Activated T-cell treated with anti-CD3 and anti-CD28 coated beads for 24 hours (primary cell): ENCODE measurements at regions not wholly inside any gene's neighbourhood (a gene's known extent, or its start where the extent isn't known, plus 50 kb on each side); places are given as distances from the start of the nearest gene placed in this dataset.
"Not testable (repeated sequence)": the region's sequence is repeated elsewhere in the genome, so short reads cannot be mapped to it uniquely, and the experiment has no call there.

Experiments
- DNase-seq: peaks from one replicate; pipeline ENCODE4 v3.0.0-alpha.2; 2020; ENCODE audit warnings: low read depth

DNA sequence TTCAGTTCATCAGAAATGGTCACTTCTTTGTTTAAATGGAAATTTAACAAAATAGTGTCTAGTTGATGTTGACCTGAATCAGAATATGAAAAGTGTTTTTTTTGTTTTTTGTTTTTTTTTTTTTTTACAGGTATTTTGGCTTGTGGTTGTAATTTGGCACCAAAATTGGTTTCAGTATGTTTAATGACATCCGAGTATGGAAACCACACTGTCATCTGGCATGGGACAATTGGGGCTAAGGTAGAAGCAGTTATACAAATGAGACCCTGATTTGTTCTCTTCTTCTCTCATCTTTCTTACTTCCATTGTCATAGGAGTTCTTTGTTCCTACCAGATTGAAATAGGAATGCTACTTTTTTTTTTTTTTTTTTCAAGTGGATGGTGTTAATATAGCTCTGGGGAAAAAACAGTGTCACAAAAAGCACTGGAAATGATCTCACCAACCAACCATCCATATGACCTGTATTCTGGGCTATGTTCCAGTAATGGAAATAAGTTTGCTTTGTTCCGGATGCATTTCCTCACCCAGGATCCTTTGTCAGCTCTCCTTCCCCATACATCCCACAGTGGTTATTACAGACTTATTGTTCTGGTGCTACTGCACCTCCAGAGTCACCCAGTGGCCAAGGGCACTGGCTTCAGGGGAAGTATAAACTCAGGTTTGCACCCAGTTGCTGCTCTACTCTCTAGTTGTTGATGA, 95.8 kb downstream of the ATXN3L start:
- DNase-seq, result no peak

DNA sequence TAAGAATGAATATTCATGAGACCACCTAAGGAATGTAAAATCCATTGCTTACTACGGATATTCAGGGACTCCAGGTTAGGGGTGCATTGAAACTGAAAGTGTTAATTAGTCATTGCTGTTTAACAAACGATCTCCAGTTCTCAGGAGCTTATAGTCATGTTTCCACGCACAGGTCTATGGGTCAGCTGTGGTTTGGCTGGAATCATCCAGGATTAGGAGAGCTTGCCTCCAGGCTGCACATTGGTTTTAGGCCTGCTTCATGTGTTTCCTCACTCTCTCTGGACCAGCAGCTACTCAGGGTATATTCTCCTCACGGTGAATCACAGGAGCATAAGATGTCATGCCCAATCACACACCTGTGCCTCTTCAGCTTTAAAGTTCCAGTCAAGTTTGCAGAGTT, 98.9 kb downstream of the ATXN3L start:
- no peak for DNase-seq

DNA sequence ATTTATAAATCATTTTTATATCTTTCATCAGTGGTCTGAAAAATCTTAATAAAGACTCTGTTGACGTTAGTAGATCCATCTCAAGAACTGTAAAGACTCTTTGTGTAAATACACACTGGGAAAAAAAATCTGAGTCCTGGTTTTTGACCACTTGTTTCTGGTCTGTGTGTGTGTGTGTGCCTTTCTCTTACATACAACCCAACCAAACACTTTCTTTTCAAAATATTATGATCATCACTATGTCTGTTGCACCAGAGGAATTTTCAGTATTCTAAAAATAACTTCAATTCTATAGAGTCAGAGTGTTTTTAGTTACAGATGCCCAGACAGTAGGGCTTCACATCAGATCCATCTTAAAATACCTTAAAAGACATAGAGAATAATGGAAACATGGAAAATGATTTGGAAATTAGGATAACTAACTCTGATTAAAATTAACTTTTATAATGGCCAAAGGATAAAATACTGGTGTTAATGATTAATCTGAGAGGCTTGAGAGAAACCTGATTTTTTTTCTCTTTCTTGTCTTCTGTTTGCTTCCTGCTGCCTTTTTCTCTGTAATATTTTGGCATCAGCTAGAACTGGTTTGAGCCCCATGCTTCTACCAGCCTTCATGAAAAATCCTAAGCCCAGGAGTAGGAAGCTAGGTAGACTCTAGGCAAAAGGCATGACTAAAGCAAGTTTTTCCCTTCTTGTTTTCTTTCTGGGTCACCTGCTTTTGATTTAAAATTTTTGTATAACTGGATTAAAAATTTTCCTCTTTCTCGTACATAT, 99.7 kb downstream of the ATXN3L start:
- DNase-seq, result no peak

DNA sequence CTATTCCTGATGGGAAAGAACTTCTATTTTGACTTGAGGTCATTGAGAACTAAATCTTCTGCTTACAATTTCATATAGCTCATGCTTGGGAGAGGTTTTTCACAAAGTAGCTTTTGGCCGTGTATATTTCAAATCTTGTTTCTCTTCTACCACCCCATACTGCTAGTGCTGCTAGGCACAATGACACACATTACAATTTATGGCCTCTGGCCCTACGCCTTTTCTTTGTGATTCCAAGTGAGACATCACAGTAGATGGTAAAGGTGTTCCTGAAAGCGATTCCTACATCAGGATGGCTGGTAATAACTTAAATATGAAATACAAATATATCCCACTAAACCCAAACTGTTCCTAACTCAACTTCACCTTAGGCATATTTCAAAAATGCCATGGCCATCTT, 101.1 kb downstream of the ATXN3L start:
- no peak for DNase-seq

DNA sequence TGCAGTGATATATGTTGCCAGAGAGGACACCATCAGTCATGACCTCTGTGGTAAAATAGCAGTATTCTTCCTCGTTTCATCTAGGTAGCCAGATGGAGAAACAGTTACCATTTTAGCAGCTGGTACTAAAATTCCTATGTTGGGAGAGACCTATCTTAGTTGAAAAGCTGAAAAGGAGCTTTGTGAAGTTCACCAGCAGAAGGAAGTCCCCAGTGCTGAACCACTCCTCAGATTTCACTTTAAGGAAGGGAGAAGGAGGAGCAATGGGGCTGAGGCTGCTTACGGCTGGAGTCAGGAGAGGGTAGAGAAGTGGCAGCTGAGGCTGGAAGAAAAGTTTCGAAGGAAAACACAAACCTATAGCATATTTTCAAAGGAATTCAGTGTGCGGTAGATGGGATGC, 103.7 kb downstream of the ATXN3L start:
- no peak for DNase-seq

DNA sequence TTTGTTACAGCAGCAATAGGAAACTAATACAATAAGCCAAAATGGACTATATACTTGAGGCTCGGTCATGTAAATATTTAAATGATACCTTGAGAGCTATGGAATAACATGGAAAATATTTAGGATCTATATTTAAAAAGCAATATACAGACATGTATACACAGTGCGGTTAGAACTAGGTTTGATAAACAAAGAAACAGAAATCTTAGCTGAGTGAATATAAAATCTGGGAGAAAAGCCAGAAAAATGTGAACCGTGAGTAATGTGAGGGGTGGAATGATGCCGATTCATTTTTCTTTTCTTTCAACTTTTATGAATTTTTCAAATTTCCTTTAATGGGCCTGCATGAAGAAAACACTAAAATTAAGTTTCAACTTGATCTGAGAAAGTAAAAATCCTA, 104.1 kb downstream of the ATXN3L start:
- no peak for DNase-seq

DNA sequence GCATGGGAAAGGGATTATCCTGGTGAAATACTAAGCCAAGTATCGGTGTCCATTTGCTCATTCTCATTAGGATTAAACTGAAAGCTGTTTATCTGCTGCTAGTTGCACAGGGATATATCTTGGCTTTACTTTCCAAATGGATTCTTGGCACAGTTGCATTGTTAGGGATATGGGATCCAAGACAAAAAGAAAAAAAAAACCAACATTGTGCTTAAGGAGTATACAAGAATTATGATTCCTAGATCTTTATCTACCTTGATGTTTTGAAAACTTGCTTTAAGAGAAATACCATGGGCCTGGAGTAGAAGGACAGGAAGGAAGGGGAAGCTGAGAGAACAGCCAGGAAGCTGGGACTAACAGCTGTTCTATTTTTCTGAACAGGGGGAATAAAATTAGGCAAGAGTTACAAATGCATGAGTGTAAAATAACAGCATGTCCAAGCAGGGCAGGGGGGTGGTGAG, 107.6 kb downstream of the ATXN3L start:
- no peak for DNase-seq

DNA sequence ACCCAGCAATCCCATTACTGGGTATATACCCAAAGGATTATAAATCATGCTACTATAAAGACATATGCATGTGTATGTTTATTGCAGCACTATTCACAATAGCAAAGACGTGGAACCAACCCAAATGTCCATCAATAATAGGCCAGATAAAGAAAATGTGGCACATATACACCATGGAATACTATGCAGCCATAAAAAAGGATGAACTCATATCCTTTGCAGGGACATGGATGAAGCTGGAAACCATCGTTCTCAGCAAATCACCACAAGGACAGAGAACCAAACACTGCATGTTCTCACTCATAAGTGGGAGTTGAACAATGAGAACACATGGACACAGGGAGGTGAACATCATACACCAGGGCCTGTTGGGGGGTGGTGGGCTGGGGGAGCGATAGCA, 109.7 kb downstream of the ATXN3L start:
- not testable (repeated sequence) for DNase-seq

DNA sequence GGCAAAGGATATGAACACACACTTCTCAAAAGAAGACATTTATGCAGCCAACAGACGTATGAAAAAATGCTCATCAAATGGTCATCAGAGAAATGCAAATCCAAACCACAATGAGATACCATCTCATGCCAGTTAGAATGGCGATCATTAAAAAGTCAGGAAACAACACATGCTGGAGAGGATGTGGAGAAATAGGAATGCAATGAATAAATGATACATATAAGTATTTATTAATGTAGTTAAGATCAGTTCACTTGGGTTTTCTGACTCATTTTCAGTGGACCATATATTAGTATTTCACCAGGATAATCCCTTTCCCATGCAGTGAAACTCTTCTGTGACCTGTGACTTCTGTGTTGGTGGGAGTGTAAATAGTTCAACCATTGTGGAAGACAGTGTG, 110.1 kb downstream of the ATXN3L start:
- not testable (repeated sequence) for DNase-seq

DNA sequence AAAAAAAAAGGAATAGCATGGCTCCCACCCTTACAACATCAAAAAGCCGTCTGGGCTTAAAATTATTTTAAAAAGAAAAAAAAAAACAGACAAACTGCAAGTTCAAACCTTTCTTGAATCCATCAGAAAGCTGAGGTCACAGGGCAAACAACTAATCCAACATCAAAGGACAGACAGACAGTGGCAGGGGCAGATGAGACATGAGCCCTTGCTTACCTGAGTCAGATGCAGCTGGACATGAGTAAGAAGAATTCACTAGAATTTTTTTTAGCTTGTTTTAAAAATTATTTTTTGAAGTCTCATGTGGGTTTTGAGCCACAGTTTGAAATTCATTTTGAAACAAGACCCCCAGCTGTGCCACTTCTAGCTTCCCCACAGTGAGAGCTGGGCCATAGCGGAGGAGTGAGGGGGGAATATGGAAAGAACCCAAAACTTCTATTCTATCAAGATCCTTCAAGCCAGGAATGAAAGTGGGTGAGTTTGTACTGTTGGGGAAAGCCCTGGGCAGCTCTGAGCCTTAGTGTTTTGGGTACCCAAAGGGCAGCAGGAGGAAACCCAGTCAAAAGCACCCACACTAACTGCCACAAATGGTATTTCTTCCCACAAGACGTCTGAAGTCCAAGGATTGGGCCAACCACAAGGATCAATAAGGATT, 111.4 kb downstream of the ATXN3L start:
- DNase-seq, result no peak

DNA sequence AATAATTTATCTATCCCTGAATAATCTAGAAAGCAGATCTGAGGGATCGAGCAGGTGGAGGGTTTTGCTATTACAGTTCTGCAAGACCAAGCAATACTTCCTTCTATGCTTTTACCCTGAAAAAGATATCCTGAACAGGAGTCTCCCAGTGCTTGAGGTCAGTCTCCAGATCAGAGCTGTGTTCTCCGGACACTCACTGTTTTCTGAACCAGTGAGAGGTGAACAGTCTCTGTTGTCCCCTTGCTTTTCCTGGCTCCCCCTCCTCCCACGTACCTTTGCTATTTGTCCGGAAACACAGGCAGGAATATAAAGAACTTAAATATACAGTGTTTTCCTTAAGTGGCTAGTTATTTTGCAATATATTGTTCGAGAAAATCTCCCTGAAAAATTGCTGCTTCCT, 116.6 kb downstream of the ATXN3L start:
- DNase-seq, result no peak

DNA sequence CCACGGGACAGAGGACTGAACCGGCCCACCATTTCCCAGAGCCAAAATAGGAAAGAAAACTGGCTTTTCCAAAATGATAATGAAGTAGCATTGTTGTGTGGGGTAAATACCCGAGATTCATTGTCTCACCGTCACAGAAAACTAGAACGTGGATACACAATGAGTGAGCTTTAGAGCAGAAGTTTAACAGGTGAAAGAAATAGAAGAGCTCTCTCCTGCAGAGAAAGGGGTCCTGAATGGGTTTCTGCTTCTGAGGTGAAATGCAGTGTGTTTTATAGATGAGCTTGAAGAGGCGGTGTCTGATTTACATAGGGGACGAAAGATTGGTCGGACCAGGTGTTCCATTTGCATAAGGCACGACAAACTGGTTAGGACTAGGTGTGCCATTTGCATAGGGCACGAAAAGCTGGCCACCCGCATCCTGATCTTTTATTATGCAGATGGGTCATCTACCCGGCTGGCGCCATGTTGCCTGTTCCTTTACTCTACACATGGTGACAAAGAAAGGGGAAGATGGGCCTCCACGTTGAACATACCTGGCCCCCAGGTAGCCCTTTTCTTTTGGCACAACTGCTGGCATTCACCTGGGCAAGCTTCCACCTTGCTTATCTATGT, 118.1 kb downstream of the ATXN3L start:
- no peak for DNase-seq

DNA sequence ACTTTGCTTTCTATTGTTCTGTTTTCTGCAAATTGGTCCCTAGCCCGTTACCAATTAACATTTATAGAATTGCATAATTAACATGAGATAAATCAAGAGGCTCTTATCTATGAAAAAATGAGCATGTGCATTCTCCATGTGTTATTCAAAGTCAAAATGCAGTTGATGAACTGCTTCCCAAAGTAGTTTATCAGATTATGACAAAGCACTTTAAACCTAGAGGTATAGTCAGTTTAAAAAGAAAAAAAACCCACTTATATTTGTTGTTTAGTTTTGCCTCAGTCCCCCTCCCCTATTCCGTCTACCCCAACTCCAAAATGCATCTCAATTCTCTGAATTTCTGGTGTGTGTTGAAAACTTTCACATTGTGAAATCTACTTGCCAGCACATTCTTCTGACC, 119.5 kb downstream of the ATXN3L start:
- DNase-seq, result no peak

DNA sequence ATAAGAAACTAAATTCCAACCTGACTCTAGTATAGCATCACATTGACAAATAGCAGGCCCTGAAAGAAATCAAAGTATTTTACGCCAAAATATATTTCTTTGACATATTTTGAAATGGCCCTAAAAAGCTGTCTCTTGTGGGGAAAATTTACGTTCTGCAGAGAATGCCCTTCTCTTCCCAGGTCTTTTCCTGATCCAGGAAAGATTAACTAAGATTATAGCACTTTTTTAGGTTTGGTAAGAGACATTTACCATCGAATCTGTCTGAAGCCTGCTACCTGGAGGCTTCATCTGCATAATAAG, 121.1 kb downstream of the ATXN3L start:
- DNase-seq, result no peak

DNA sequence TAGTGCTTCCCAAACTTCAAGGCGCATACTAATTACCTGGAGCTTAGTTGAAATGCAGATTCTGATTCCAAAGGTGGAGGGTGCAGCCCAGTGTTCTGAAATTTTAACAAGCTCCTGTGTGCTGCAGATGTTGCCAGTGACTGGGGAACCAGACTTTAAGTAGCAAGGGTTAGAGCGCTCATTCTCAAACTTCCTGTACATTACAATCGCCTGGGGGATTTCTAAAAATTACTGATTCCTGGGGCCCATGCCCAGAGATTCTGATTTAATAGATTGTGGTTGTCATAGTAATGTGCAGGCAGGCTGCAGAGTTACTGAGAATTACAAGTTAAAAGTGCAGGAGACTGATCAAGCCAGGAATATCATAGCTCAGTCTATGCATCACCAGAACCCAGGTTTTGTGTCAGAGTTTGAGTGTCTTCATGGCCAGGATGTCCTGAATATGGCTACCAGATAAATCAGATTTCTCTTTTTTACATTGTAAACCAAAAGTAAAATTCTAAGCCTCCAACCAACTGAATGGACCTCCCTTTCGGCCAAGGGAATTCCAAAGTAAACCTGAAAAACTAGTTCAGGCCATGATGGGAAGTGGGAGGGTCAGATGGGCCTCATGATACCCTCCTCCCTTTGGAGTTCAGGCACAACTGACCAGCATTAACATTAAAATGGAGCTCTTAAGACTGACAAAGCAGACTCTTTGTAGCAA, 121.6 kb downstream of the ATXN3L start:
- no peak for DNase-seq

DNA sequence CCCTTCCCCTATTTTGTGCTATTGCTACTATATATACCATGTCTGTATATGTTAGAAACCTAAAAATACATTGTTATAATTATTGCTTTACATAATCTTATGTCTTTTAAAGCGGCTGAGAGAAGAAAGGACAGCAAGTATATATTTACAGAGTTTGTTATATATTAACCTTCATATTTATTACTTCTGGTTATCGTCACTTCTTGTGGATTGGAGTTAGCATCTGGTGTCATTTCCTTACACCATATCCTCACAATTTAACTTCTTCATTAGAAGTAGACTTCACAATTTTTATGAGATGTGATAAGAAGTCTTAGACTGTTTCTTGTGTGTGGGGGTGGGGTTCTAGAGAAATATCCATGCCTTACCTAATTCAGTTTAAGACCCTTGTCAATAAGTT, 123.1 kb downstream of the ATXN3L start:
- DNase-seq, result no peak

DNA sequence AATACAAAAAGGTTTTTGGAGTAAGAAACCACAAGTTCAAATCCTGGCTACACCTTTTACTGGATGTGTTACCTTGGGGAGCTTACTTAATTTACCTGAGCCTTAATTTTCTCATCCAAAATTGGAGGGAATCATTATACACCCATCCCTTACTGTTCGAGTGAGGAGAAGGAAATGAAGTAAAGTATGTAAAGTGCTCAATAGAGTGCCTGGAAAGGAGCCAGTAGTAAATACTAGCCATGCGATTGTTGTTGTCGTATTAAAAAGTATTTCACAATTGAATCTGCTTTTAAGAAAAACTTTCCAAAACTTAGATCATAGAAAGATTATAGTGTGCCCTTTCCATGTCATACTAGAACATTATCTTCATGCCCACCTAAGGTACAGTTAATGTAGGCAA, 124.5 kb downstream of the ATXN3L start:
- DNase-seq, result no peak

DNA sequence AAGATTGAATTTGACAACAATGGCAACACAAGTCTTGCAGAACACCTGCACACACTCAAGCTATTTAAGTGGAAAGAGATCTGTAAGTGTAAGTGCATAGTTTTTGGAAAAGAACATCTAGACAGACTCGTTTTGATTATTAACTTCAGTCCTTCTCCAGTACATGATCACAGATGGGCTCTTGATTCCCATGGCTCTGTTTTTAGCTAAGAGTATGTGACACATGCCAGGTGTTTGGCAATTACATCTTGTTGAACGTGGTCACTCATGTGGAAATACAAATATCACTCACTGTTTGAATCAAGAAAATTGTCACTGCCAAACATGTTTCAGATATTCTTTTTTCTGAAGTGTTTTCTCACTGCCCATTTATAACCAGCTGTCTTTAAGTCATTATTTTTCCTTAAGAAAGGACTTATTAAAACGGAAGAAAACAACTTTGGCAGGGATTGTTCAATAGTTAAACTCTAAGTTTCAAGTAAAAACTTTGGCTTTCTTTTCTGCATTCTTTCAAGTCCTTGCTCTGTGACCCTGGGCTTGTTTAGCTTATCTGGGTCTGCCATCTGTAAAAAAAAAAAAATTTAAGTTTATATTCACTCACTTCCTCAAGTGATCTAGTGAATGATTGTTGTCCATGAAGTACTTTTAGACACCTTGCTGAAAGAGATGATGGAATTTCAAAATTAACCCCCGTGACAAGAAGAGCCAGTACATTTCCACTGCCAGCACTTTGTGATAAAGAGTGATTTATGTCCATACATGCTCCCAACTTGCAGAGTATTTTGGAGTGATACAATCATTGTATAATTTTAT, 125.4 kb downstream of the ATXN3L start:
- no peak for DNase-seq

DNA sequence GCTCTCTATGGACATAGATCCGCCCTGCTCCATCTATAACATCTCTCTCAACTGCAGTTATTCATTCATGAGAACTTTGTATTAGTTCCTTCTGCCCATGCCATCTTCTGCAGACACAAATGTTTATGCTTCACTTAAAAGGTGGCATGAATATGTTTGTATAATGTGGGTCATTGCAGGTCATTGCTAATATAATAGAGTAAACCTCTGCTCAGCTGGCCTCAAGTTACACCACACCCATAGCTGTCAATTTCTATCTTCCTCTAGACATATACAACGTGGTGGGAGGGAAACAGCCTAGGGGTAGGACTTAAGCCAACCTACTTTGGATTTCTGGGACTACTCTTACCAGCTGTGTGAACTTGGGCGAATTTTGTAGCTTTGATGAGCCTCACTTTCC, 129.8 kb downstream of the ATXN3L start:
- no peak for DNase-seq

DNA sequence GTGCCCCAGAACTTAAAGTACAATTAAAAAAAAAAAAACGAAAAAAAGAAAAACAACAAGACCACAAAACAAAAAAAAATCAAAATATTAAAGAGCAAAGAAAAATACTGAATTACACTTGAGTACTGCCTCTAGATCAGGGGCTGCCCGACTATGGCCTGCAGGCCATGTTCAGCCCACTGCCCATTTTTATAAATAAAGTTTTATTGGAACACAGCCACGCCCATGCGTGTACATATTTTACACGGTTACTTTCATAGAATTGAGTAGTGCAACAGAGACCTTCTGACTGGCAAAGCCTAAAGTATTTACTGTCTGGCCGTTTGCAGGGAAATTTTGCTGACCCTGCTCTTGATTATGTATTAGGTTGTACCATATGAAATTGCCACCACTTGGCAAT, 130.5 kb downstream of the ATXN3L start:
- no peak for DNase-seq

DNA sequence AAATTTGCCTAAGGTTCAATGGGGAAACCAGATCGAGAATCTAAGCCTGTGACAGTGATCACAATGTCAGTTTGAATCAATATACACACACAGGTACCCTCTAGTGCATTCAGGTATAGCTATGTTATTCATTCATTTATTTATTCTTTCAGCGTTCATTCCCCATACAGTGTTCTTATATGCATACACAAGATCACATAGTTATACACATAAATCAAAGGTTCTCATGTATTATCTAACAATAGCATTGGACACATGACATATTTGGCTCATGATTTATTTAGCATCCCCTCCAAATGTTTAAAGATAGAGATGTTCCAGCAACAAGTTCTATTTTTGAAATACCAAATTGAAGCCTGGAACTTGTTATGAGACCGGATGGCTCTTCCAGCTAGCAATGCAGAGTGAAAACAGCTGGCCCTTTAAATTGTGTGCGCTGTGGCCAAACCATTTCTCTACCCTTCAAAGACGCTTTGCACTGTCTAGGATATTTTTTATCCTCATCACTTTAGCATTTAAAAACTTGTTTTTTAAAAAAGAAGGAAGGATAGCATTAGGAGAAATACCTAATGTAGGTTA, 131.0 kb downstream of the ATXN3L start:
- DNase-seq, result no peak
